ENCODE measurements at regions not wholly inside any gene's neighbourhood (a gene's known extent, or its start where the extent isn't known, plus 50 kb on each side); places are given as distances from the start of the nearest gene placed in this dataset.

DNA sequence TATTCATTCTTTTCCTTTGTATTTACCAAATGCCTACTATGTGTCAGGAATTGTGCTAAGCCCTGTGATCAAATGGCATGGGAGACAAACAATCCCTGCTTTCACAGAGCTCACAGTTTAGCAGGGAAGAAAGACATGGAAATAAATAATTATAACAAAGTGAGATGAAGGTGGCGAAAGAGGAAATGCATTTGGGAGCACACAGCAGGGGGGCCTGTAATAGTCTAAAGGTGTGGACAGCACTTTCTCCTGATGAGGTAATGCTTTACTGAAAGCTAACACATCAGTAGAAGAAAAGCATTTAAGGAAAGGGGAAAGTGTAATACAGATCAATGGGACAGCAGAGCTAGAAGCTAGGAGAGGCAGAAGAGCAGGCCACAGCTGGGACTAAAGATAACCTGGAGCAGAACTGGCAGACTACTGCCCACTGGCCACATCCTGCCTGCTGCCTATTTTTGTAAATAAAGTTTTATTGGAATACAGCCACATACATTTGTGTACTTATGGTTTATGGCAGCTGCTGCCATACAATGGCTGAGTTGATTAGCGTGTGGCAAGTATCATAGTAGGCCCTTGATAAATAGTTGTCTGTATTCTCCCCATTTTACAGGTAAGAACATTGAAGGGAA lies 67.1 kb upstream of the TAPT1 start:
- 78% methylated on average over 2 of the region's 2 CpGs; no CpG with 5 or more reads in 1 of the 2 experiments for WGBS, 2 experiments (ENCODE audit: extremely low coverage in 1 of 2, insufficient coverage in 1 of 2, insufficient read length in 1 of 2, insufficient replicate concordance in 2 of 2, low coverage in 1 of 2, low lambda C conversion rate in 2 of 2, missing lambda C conversion rate in 1 of 2)
- TF ChIP-seq SRF (IDR thresholded peaks at IDR 0.05; ENCODE audit: low read depth, low read length) (no peak), EGR1 (IDR thresholded peaks at IDR 0.05; ENCODE audit: borderline replicate concordance, low read depth, low read length) (no peak), GABPA (IDR thresholded peaks at IDR 0.05; ENCODE audit: borderline replicate concordance, insufficient read depth, low read length) (no peak), CBX5 (IDR thresholded peaks at IDR 0.05; ENCODE audit: low read depth, low read length) (no peak)

More for the DNA sequence above, 67.1 kb upstream of the TAPT1 start:
- no peak overlapping the region for H3K4me3 ChIP-seq (ENCODE audit: extremely low read depth in 1 of 4, insufficient read depth in 2 of 4, low read depth in 3 of 4, low read length in 4 of 4)
- H3K4me2 ChIP-seq (ENCODE audit: insufficient read depth in 1 of 2, low read depth in 2 of 2, low read length in 2 of 2): no peak overlapping the region
- no peak overlapping the region for H3K4ac ChIP-seq (replicated peaks; ENCODE audit: insufficient read length, low read depth, low read length)
- H3K9ac ChIP-seq (replicated peaks in 1 of 4; ENCODE audit: extremely low read depth in 1 of 4, low read depth in 3 of 4, low read length in 3 of 4): no peak overlapping the region
- H2BK5ac ChIP-seq (ENCODE audit: low read depth, low read length): no peak overlapping the region
- no peak overlapping the region for H2BK12ac ChIP-seq (ENCODE audit: low read depth, low read length)
- H3K23ac ChIP-seq (ENCODE audit: insufficient read length): no peak overlapping the region
- no peak overlapping the region for H4K8ac ChIP-seq (ENCODE audit: extremely low read depth, insufficient read depth, low read length)
- H3K18ac ChIP-seq (ENCODE audit: extremely low read depth, low read length): no peak overlapping the region
- no peaks in the 10 kb centered on the region for H3K79me2 ChIP-seq (ENCODE audit: control insufficient read depth in 1 of 2, insufficient read depth in 2 of 2, low read length in 2 of 2)
- H3K9me3 ChIP-seq (ENCODE audit: insufficient read depth in 2 of 2, low read depth in 1 of 2, low read length in 1 of 2): 0 out of 4 replicates have a peak, but pooled peaks cover 0 to 2% of the 10 kb centered on the region in 2 experiments
- H2BK20ac ChIP-seq (ENCODE audit: low read length): no peak overlapping the region
- H3K27ac ChIP-seq (ENCODE audit: low read depth, low read length): no peak overlapping the region
- no peak for DNase-seq (ENCODE audit: low read depth in 1 of 2, low spot score in 2 of 2)
- ChIA-PET CTCF (ENCODE audit: partially characterized antibody) (interaction anchor here (0.6 to 5.7 kb wide), 10 partner anchors 15 to 501 kb away, joined by 3 to 66 read pairs (median 3); no protein-coding TSS in a partner anchor), POLR2A (ENCODE audit: partially characterized antibody) (interaction anchor here (1.2 kb wide), 1 partner anchor 9 kb away, joined by 3 read pairs; no protein-coding TSS in a partner anchor)
- no peak overlapping the region for H2AK5ac ChIP-seq (ENCODE audit: low read depth, low read length)
- H3K79me1 ChIP-seq (ENCODE audit: low read depth, low read length): no peaks in the 10 kb centered on the region
- H4K20me1 ChIP-seq (replicated peaks in 1 of 2; ENCODE audit: control insufficient read depth in 1 of 2, insufficient read depth in 2 of 2, low read length in 2 of 2): no peaks in the 10 kb centered on the region
- no peak for FAIRE-seq
- H4K91ac ChIP-seq (replicated peaks; ENCODE audit: insufficient read length, low read length): no peak overlapping the region
- no peaks in the 10 kb centered on the region for H3K27me3 ChIP-seq (replicated peaks in 1 of 4; ENCODE audit: control insufficient read depth in 3 of 4, extremely low read depth in 1 of 4, insufficient read depth in 3 of 4, low read length in 3 of 4)
- no peaks in the 10 kb centered on the region for H3K36me3 ChIP-seq (ENCODE audit: control insufficient read depth in 2 of 4, insufficient read depth in 4 of 4, low read length in 3 of 4)
- H2BK120ac ChIP-seq (replicated peaks; ENCODE audit: low read depth, low read length): no peak overlapping the region
- H4K5ac ChIP-seq (ENCODE audit: insufficient read length, low read depth, low read length): no peak overlapping the region
- H3K14ac ChIP-seq (ENCODE audit: insufficient read length): no peak overlapping the region
- H2AFZ ChIP-seq (ENCODE audit: low read length): no peak overlapping the region
- no peak overlapping the region for H2BK15ac ChIP-seq (ENCODE audit: low read length)
- H3K4me1 ChIP-seq (replicated peaks in 1 of 4; ENCODE audit: control insufficient read depth in 3 of 4, insufficient read depth in 4 of 4, low read length in 3 of 4): peaks cover 0 to 7% (median 0%) of the 10 kb centered on the region in 4 experiments; a peak in 2 of 7 replicates
- no peak overlapping the region for H3K56ac ChIP-seq (replicated peaks; ENCODE audit: insufficient read length, low read depth, low read length)
- H3K23me2 ChIP-seq (ENCODE audit: low read depth, low read length): no peaks in the 10 kb centered on the region
